ENCODE measurements at regions not wholly inside any gene's neighbourhood (a gene's known extent, or its start where the extent isn't known, plus 50 kb on each side); places are given as distances from the start of the nearest gene placed in this dataset.

DNA sequence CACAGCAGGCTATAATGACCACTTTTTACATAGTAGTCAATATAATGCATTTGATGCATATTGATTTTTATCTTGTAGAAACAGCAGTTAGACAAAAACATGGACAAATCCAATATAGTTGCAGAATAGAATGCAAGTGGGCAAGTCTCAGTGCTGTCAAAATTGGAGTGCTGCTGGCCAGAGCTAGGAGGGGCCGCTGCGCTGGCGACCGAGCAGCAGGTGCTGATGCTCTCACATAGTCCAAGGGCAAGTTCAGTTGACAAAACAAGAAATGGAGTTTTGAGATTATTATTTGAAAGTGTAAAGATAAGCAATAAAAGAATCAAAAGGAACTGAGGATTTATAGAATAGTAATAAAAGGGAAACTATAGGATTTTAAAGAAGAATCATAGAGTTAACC lies 60.6 kb upstream of the CDK20 start:
- TF ChIP-seq, protein P1, sequence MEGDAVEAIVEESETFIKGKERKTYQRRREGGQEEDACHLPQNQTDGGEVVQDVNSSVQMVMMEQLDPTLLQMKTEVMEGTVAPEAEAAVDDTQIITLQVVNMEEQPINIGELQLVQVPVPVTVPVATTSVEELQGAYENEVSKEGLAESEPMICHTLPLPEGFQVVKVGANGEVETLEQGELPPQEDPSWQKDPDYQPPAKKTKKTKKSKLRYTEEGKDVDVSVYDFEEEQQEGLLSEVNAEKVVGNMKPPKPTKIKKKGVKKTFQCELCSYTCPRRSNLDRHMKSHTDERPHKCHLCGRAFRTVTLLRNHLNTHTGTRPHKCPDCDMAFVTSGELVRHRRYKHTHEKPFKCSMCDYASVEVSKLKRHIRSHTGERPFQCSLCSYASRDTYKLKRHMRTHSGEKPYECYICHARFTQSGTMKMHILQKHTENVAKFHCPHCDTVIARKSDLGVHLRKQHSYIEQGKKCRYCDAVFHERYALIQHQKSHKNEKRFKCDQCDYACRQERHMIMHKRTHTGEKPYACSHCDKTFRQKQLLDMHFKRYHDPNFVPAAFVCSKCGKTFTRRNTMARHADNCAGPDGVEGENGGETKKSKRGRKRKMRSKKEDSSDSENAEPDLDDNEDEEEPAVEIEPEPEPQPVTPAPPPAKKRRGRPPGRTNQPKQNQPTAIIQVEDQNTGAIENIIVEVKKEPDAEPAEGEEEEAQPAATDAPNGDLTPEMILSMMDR (IDR thresholded peaks at IDR 0.05) = no peak

DNA sequence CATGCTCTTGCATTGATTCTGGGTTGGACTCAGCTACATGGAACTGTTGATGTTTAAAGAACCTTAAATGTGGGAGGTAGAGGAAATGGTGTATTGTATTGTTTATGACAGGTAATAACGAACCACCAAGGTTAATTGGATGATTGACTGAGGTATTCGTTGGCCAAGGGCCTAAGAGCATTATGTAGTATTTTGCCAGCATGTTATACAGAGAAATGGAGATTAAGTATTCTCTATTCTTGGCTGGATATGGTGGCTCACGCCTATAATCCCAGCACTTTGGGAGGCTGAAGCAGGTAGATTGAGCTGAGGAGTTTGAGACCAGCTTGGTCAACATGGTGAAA lies 59.0 kb upstream of the CDK20 start:
- TF ChIP-seq, protein P1 (IDR thresholded peaks at IDR 0.05) = no peak

DNA sequence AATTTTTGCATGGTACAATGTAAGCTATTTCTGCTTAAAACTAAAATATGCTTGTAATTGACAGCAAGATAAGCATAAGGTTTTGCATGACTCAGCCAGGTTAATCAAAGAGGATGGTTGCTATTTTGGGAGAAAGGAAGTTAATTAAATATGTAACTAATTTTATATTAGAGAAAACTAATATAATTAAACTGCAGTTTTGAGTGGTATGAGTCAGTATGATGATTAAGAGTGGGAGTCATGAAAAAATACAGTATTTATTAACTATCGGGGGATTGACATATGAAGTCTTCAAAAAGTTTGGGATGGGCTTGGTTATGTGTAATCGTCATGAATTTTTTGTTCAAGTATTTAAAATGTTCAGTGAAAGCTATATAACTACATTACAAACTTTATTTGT lies 54.0 kb upstream of the CDK20 start:
- TF ChIP-seq, protein P1 (IDR thresholded peaks at IDR 0.05) = no peak

DNA sequence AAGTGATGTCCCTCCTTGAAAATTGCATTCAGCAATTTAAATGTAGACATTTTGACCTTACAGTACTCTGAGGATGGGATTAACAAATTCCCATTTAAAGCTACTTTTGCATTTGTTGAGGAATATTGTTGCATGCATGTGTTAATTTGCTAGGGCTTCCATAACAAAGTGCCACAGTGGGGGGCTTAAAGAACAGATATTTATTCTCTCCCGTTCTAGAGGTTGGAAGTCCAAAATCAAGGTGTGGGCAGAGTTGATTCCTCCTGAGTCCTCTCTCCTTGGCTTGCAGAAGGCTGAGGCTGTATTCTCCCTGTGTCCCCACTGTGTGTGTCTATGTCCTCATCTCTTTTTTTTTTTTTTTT lies 51.8 kb upstream of the CDK20 start:
- TF ChIP-seq, protein P1 (IDR thresholded peaks at IDR 0.05) = no peak

DNA sequence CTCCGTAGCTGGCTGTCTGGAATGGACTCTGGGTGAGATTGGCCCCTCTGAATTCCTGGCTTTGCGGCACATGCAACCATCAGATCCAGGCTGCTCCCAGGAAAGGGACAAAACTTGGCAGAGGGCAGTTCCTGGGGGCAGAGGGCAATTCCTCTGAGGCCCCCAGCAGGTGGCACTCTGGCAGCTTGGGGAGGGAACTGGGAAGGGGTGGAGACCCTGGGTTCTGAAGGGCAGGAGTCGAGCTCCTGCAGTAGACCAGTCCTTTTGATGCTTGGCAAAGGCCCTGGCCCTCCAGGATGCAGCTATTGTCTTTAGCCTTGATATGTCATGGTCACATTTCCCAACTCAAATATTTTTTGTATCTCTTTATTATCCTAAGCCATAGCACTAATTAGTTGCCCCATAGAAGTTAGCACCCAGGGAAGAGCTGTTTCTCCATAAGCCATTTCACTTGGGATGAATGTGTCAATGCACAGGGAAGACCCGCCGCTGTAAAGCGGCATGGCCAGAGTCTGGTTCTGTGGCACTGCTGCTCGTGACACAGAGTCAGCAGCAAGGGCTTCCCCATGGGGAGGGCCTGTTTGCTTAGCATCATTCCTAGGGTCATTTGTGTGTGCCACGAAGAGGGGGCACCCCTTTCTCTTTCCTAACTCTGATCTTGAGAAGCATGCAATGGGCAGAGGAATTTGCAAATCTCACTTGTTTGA lies 51.2 kb upstream of the CDK20 start:
- TF ChIP-seq, protein P1 (IDR thresholded peaks at IDR 0.05) = no peak

DNA sequence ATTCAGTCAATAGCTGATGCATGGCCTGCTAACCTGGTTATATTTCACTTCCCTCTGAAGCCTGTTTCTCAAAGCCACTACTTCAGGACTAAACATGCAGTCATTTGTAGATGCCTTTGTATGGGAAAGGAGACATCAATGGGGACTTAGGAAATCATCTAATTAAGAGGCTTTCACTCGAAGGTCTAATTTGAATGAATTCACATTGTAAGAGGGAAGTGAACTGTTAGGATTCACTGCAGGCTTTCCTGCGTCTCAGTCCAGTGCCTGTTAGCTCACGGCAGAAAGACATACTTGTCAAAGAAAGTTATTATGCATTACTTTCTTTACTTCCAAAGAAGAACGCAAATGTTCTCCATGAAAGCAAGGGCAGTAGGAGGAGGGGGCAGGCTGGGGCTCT lies 50.6 kb upstream of the CDK20 start:
- TF ChIP-seq, protein P1 (IDR thresholded peaks at IDR 0.05) = no peak
